Mammary epithelial cell (primary cell): ENCODE measurements at regions not wholly inside any gene's neighbourhood (a gene's known extent, or its start where the extent isn't known, plus 50 kb on each side); places are given as distances from the start of the nearest gene placed in this dataset.

ENCODE experiments used
- EZH2 ChIP-seq: IDR thresholded peaks from 2 replicates; pipeline ENCODE4 v1.6.1; 2012; ENCODE audit warnings: low read length, inconsistent platforms, borderline replicate concordance
- TF ChIP-seq, protein P1 (sequence below), 2 donors: IDR thresholded peaks in 1 of 2; conservative IDR thresholded peaks in 1 of 2; 2 replicates each; pipeline ENCODE4 v1.5.1; 2011 to 2012; ENCODE audit warnings: inconsistent platforms in 2 of 2, low read length in 2 of 2, mild to moderate bottlenecking in 2 of 2, control low read depth in 1 of 2, low read depth in 1 of 2; ENCODE audit not compliant: insufficient read depth in 1 of 2; ENCODE audit errors: extremely low read depth in 1 of 2

DNA sequence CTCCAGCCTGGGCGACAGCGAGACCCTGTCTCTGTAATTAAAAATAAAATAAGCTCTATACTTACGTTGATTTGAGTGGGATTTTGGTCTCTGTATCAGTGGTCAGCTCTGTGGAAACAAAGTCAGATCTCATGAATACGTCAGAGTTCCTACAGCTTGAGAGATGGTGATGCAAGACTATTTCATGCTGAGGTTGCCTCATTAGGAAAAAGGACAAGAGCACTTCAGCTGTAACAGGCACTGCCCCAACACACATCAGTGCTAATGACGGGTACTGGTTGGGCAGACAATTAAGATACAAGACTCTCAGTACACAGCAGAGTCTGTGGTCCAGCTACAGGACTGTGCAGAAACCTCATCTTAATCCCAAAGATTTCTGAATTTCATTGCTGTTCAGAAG, 246.4 kb upstream of the AMIGO2 start:
- TF ChIP-seq, protein P1, sequence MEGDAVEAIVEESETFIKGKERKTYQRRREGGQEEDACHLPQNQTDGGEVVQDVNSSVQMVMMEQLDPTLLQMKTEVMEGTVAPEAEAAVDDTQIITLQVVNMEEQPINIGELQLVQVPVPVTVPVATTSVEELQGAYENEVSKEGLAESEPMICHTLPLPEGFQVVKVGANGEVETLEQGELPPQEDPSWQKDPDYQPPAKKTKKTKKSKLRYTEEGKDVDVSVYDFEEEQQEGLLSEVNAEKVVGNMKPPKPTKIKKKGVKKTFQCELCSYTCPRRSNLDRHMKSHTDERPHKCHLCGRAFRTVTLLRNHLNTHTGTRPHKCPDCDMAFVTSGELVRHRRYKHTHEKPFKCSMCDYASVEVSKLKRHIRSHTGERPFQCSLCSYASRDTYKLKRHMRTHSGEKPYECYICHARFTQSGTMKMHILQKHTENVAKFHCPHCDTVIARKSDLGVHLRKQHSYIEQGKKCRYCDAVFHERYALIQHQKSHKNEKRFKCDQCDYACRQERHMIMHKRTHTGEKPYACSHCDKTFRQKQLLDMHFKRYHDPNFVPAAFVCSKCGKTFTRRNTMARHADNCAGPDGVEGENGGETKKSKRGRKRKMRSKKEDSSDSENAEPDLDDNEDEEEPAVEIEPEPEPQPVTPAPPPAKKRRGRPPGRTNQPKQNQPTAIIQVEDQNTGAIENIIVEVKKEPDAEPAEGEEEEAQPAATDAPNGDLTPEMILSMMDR (conservative IDR thresholded peaks at IDR 0.05 in 1 of 2, IDR thresholded peaks at IDR 0.05 in 1 of 2; ENCODE audit: extremely low read depth in 1 of 2, insufficient read depth in 1 of 2, low read depth in 1 of 2, low read length in 2 of 2), result no peak
- no peak for TF ChIP-seq EZH2
